ENCODE measurements at regions not wholly inside any gene's neighbourhood (a gene's known extent, or its start where the extent isn't known, plus 50 kb on each side); places are given as distances from the start of the nearest gene placed in this dataset.

DNA sequence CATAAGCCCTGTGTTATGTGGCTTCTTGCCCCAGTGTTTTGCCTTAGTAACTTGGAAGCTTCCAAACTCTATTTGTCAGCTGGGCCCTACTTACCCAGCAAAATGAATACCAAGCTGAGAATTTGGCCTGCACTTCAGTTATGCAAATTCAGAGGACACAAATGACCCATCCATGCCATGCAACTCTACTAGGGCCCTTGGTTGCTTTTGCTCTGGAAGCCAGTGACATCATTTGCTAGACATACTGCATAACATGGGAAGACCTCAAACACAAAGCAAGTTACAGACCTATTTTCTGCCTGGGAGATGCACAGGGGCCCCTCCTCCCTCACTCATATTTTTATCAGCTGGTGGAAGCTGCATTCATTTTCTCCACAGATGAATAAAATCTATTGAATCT is 90.2 kb upstream of the PPM1H start:
- no peaks in the 10 kb centered on the region for H3K4me1 Mint-ChIP-seq (ENCODE audit: low read depth, unreplicated experiment)
- no peaks in the 10 kb centered on the region for H3K36me3 Mint-ChIP-seq (ENCODE audit: insufficient read depth, unreplicated experiment)
- no peak overlapping the region for H3K27ac Mint-ChIP-seq (ENCODE audit: unreplicated experiment)
- H3K4me3 Mint-ChIP-seq (ENCODE audit: low read depth, unreplicated experiment) = no peak overlapping the region
- H3K27me3 Mint-ChIP-seq (ENCODE audit: unreplicated experiment) = no peaks in the 10 kb centered on the region
- CTCF ChIA-PET = no interaction called here
- no peak for TF ChIP-seq CTCF (IDR thresholded peaks at IDR 0.05; ENCODE audit: unreplicated experiment)
- no TSS peak for BruUV-seq (replicated peaks)
- no peaks in the 10 kb centered on the region for H3K9me3 Mint-ChIP-seq (ENCODE audit: low read depth, unreplicated experiment)
- DNase-seq = no peak
- intact Hi-C loops (cut with micrococcal nuclease; ENCODE audit: unreplicated experiment) = no loop called here

GRCh38 chr12:63023926-63024325 is 89.0 kb upstream of the PPM1H start:
- BruUV-seq (replicated peaks) = no TSS peak
- TF ChIP-seq CTCF (IDR thresholded peaks at IDR 0.05; ENCODE audit: unreplicated experiment) = no peak
- Mint-ChIP-seq H3K4me3 (ENCODE audit: low read depth, unreplicated experiment) (no peak overlapping the region), H3K27me3 (ENCODE audit: unreplicated experiment) (no peaks in the 10 kb centered on the region), H3K36me3 (ENCODE audit: insufficient read depth, unreplicated experiment) (no peaks in the 10 kb centered on the region), H3K4me1 (ENCODE audit: low read depth, unreplicated experiment) (no peaks in the 10 kb centered on the region), H3K9me3 (ENCODE audit: low read depth, unreplicated experiment) (no peaks in the 10 kb centered on the region), H3K27ac (ENCODE audit: unreplicated experiment) (no peak overlapping the region)
- CTCF ChIA-PET = no interaction called here
- no peak for DNase-seq
- intact Hi-C loops (cut with micrococcal nuclease; ENCODE audit: unreplicated experiment) = no loop called here

DNA sequence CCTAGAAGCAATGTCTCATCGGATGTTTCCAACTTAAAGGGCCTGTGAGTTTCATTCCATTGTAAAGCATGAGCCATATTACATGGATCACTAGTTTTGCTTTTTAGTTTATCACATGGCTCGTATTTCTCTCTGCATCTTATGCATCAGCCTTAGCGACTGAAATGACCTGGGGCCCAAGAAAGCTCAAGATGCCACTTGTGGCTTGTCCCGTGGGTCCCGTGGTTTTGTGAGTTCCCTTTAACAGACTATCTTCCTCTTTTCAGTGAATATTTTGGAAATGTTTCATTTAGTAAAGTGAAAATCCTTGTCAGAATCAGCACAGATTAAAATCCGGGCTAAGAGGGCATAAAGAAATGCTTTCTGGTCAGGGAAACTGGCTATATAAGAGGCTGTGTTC is 86.2 kb upstream of the PPM1H start:
- TF ChIP-seq CTCF (IDR thresholded peaks at IDR 0.05; ENCODE audit: unreplicated experiment) = no peak
- Mint-ChIP-seq H3K4me3 (ENCODE audit: low read depth, unreplicated experiment) (no peak overlapping the region), H3K27me3 (ENCODE audit: unreplicated experiment) (no peaks in the 10 kb centered on the region), H3K27ac (ENCODE audit: unreplicated experiment) (no peak overlapping the region), H3K36me3 (ENCODE audit: insufficient read depth, unreplicated experiment) (no peaks in the 10 kb centered on the region), H3K4me1 (ENCODE audit: low read depth, unreplicated experiment) (no peaks in the 10 kb centered on the region), H3K9me3 (ENCODE audit: low read depth, unreplicated experiment) (no peaks in the 10 kb centered on the region)
- CTCF ChIA-PET = interaction anchor here (0.6 to 0.7 kb wide), 2 partner anchors 498 to 821 kb away, joined by 3 to 4 read pairs; no protein-coding TSS in a partner anchor
- no TSS peak for BruUV-seq (replicated peaks)
- intact Hi-C loops (cut with micrococcal nuclease; ENCODE audit: unreplicated experiment) = no loop called here
- DNase-seq = no peak

- CTCF ChIA-PET = no interaction called here
- no peak for DNase-seq
- H3K4me1 Mint-ChIP-seq (ENCODE audit: low read depth, unreplicated experiment) = no peaks in the 10 kb centered on the region
- H3K9me3 Mint-ChIP-seq (ENCODE audit: low read depth, unreplicated experiment) = no peaks in the 10 kb centered on the region
- no peak overlapping the region for H3K27ac Mint-ChIP-seq (ENCODE audit: unreplicated experiment)
- intact Hi-C loops (cut with micrococcal nuclease; ENCODE audit: unreplicated experiment) = no loop called here
- H3K4me3 Mint-ChIP-seq (ENCODE audit: low read depth, unreplicated experiment) = no peak overlapping the region
- no peak for TF ChIP-seq CTCF (IDR thresholded peaks at IDR 0.05; ENCODE audit: unreplicated experiment)
- no TSS peak for BruUV-seq (replicated peaks)
- H3K27me3 Mint-ChIP-seq (ENCODE audit: unreplicated experiment) = no peaks in the 10 kb centered on the region
- H3K36me3 Mint-ChIP-seq (ENCODE audit: insufficient read depth, unreplicated experiment) = no peaks in the 10 kb centered on the region
These were observed 85.3 kb upstream of the PPM1H start for GRCh38 chr12:63020269-63020668.

Measured in Calu3 (cell line).